OCI-LY3 (cell line): ENCODE measurements at regions not wholly inside any gene's neighbourhood (a gene's known extent, or its start where the extent isn't known, plus 50 kb on each side); places are given as distances from the start of the nearest gene placed in this dataset.

Experiments
- CTCF ChIP-seq: fragments of 200-600, 300-600 bp; sonication (generic); IDR thresholded peaks from 2 replicates; pipeline ENCODE4 v1.5.1; 2014; ENCODE audit warnings: antibody characterized with exemption, low read length, low read depth
- EZH2phosphoT487 ChIP-seq: fragments of 200-600 bp; shearing (Covaris generic); IDR thresholded peaks from 2 replicates; pipeline ENCODE4 v1.6.1; 2018; ENCODE audit warnings: antibody characterized with exemption, mixed run types, low read depth

GRCh38 chr2:70391259-70391658, 89.4 kb upstream of the FAM136A start:
- TF ChIP-seq CTCF (no peak), EZH2phosphoT487 (no peak)
